GM19463 (cell line): ENCODE measurements at regions not wholly inside any gene's neighbourhood (a gene's known extent, or its start where the extent isn't known, plus 50 kb on each side); places are given as distances from the start of the nearest gene placed in this dataset.
"Not testable (repeated sequence)": the region's sequence is repeated elsewhere in the genome, so short reads cannot be mapped to it uniquely, and the experiment has no call there.

Experiments used
- ATAC-seq: cut with Tn5 transposase; IDR thresholded peaks from one replicate; pipeline ENCODE4 v1.9.1; 2021; ENCODE audit warnings: mild to moderate bottlenecking, moderate library complexity; ENCODE audit not compliant: unreplicated experiment

- no peak for ATAC-seq
Observed at GRCh38 chr5:174935854-174936474, 211.6 kb downstream of the MSX2 start.

- ATAC-seq = not testable (repeated sequence)
Observed at GRCh38 chr5:174931033-174931432, 206.7 kb downstream of the MSX2 start.

- ATAC-seq = no peak
Observed at GRCh38 chr5:174925586-174925985, 201.2 kb downstream of the MSX2 start.

- no peak for ATAC-seq
Observed at GRCh38 chr5:174922955-174923354, 198.6 kb downstream of the MSX2 start.

GRCh38 chr5:174920906-174921550 is 196.6 kb downstream of the MSX2 start:
- no peak for ATAC-seq

- ATAC-seq = no peak
Observed at GRCh38 chr5:174919351-174919750, 195.0 kb downstream of the MSX2 start.

GRCh38 chr5:174918655-174919054 is 194.3 kb downstream of the MSX2 start:
- no peak for ATAC-seq

- ATAC-seq = no peak
Observed at GRCh38 chr5:174917976-174918554, 193.7 kb downstream of the MSX2 start.

GRCh38 chr5:174917435-174917834 is 193.1 kb downstream of the MSX2 start:
- ATAC-seq = not testable (repeated sequence)

GRCh38 chr5:174916924-174917323 is 192.5 kb downstream of the MSX2 start:
- not testable (repeated sequence) for ATAC-seq

GRCh38 chr5:174916227-174916626 is 191.8 kb downstream of the MSX2 start:
- ATAC-seq = no peak

- ATAC-seq = no peak
Observed at GRCh38 chr5:174911118-174911517, 186.7 kb downstream of the MSX2 start.

GRCh38 chr5:174910245-174910737 is 185.9 kb downstream of the MSX2 start:
- ATAC-seq = peak; percentile 84

GRCh38 chr5:174903172-174903732 is 178.9 kb downstream of the MSX2 start:
- ATAC-seq = no peak

GRCh38 chr5:174901336-174901735 is 177.0 kb downstream of the MSX2 start:
- no peak for ATAC-seq

GRCh38 chr5:174900240-174900865 is 176.0 kb downstream of the MSX2 start:
- ATAC-seq = no peak

- no peak for ATAC-seq
Observed at GRCh38 chr5:174897281-174897950, 173.0 kb downstream of the MSX2 start.

GRCh38 chr5:174895360-174895759 is 171.0 kb downstream of the MSX2 start:
- no peak for ATAC-seq

GRCh38 chr5:174892742-174893141 is 168.4 kb downstream of the MSX2 start:
- ATAC-seq = no peak

- not testable (repeated sequence) for ATAC-seq
Observed at GRCh38 chr5:174880412-174881200, 156.2 kb downstream of the MSX2 start.
